GM19238 (cell line): ENCODE measurements at regions not wholly inside any gene's neighbourhood (a gene's known extent, or its start where the extent isn't known, plus 50 kb on each side); places are given as distances from the start of the nearest gene placed in this dataset.
"Not testable (repeated sequence)": the region's sequence is repeated elsewhere in the genome, so short reads cannot be mapped to it uniquely, and the experiment has no call there.

ENCODE experiments used
- DNase-seq: peaks from one replicate; pipeline ENCODE4 v3.0.0; 2011; ENCODE audit warnings: low spot score; ENCODE audit not compliant: insufficient read length

DNA sequence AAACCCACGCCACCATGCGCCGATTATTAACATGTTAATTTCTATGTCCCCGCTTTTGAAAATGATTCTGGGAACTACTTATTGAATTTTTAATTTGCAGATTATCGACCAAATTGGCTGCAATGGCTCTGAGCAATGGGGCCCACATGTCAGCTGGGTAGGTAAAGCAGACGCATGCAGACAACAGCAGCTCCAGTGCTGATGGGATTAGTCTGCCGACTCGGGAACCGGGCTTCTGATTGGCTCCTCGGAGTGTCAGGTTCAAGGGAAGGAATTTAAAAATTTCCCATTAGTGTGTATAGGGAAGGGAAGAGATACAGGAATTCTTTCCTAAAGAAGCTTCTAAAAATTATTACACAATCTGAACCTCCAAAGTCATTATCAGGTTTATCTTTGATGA lies 77.4 kb upstream of the PPARGC1A start:
- no peak for DNase-seq

DNA sequence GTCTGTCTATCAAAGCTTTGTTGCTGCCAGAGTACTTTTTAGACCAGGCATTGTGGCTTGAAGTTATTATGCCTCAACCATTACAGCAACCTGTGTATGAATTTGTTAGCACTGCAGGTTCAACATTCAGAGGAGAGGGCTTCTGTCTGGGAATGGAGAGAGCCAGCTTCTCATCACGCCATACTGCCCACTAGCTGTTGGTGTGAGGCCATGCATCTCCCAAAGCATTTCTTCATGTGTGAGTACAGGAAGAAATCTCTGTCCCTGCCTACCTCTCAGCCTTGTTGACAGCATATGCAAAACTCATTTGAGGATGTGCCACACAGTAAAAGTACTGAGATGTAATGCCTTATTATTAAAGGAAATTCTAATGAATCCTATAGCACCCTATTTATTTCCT lies 76.9 kb upstream of the PPARGC1A start:
- no peak for DNase-seq

DNA sequence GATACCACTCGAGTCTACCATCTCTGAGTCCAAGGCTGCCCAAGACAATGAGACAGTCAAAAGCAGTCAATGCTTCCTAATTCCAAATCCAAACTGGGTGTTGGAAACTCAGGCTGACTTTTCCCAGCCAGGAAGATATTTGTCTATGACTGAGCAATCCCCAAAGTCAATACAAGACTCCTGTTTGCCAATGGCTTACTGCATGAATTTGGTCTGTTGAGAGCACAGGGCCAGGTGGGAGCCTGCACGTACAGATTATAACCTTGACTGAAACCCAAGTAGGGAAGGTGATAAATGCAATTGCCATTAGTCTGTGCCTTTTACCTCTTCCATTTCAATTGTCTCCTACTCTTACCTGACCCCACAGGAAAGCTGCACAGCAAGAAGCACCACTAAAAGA lies 72.6 kb upstream of the PPARGC1A start:
- DNase-seq: no peak

DNA sequence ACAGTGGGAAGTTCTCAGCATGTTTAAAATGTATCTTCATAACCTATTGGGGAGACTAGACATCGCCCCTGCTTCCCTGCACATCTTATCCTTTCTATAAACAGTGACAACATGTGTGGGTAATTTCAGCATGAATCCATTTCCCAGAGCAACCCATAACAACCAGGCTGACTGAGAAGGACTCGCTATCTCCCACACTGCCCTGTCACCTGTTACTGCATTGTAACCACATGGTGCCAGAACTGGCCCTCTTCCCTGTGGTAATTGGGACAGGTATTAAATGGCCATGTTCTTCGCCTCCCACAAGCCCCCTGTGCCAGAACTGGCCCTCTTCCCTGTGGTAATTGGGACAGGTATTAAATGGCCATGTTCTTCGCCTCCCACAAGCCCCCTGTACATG lies 71.5 kb upstream of the PPARGC1A start:
- not testable (repeated sequence) for DNase-seq

DNA sequence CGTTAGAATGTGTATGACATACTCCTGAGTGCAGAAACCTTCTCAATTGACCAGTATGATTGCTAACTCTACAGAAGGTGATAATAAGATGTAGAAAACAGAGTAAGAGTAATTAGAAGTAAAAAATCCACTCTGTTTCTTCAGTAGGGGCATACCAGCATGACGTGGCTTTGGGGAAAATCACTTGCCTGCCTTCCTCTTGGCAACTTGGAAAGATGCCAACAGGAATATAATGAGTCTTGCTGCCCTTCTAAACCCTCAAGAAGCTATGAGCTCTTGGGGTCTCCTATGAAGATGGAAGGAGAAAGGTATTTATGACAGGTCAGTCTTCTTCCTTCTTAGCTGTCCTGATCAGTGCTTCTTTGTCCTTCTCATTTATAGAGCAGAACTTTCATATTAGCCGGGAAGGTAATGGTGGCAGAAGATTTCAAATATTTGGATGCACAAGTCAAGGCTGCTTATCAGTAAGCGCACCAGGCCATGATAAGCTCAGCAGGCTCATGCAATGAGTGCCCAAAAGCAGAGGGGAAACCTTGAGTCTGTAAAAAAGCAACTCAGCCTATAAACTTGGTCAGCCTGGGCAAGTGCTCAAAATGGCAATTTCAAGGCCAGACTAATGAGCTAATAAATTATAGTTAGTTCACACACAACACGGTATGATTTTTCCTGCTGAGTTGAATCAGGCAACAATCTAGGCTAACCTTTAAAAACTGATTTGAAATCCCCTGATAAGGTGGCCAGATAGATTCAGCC lies 69.7 kb upstream of the PPARGC1A start:
- no peak for DNase-seq

DNA sequence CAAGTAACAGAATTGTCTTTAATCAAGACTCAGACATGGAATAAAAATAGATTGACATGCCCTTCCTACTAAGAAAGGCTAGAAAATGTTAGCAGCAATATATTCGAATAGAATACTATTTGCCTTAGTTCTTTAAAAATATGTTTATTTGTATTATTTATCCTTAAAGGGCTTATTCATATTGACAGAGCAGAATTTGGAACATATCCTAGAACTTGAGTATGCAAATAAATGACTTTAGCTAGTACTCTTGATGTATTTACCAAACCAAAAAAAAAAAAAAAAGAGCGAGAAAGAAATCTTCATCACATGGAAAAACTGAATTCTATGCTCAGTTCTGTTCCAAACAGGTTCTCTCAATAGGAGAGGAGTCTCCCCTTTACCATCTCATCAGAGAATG lies 68.9 kb upstream of the PPARGC1A start:
- no peak for DNase-seq

DNA sequence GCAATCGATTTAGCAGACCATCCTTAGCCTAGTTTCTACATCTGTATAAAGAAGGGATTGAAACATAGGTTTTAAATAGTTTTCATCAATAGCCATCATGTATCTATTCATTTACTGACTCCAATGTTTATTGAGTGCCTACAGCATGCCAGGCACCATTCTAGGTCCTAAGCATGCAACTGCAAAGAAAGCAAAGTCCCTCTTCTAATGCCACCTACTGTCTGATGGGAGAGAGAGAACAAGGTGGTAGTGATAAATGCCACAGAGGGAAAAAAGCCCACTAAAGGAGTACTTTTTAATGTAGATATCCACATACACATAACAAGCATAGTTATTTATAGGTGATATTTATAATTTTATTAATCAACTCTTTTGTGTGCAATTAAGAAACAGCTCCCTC lies 67.6 kb upstream of the PPARGC1A start:
- DNase-seq: no peak

DNA sequence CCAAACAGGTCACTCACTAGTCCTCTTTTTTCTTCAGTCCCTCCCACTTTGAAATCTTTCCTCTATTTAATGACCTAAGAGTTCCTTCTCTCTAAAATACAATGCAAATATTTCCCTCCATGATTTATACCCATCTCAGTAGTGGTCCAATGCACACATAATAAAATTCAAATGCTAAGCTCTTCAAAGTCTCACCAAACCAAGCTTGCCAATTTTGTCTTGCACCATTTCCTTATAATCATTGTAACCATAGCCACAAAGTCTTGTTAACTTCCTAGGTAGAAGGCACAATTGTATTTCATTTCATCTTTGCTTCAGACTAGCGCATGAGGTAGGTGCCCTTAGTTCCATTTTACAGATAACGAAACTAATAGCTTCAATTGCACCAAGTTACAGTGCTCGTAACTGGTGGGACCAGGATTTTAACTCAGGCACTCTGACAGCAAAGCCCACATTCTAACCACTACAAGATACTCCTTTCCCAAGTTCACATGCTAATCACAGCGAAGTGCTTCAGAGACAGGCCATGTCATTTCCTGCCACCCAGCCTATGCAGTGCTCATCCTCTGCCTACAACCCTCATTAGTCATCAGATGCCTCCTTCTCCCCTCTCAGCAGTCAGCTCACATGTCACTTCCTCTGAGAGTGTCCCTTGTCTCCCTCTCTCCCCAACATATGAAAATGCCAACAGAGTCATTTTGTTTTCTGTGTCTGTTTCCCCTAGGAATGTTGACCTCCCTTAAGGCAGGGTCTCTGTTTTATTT lies 66.9 kb upstream of the PPARGC1A start:
- no peak for DNase-seq

DNA sequence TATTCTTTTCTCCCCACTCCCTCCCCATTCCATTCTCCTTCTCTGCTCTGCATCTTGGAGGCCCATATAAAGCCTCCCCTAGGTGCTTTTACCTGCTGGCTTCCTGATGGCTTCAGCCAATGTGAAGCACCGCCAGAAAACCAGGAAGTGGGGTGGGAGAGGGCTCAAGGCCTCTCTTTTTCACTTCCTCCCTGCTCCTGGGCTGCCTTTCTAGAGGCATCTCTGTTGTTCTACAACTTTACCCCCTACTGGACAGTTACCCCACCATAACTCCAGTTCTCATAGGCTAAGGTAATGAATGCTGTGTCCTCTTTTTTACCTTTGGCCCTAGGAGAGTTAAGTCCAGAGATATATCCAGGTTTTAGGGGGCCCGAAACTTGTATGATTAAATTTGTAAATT lies 62.4 kb upstream of the PPARGC1A start:
- DNase-seq: no peak

DNA sequence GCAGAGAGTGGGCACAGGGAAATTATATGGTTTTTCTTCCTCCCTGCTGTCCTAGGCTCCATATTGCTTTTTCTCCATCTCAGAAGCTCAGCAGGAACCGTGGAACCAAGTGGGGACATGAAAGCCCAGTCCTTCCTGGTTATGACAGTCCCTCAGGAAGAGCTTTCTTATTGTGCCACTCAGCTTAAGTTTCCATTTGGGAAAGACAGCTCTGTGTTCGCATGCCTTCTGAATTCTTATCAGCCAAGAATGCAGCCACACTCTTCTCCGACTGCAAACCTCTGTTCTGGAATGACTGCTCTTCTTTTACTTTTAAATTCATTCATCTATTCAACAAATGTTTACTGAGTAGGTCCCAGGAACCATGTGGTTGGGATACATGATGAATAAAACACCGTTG lies 58.0 kb upstream of the PPARGC1A start:
- DNase-seq: no peak

DNA sequence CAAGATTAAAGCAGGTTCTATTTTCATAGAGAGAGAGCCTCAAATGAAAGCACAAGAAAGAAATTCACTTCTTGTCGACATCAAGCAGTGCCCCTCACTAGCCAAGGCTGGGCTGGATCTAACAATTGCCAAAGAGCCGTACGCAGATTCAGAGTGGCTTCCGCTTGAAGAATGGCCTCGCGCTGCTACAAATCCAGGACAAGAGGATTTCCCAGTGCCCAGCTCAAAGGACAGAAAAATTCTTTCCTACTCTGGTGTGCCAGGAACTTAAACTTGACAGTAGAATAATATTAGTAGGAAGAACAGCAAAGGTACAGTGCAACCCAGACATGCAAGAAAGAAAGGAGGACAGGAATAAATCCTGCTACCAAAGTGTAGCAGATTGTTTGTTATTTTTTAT lies 56.5 kb upstream of the PPARGC1A start:
- no peak for DNase-seq

DNA sequence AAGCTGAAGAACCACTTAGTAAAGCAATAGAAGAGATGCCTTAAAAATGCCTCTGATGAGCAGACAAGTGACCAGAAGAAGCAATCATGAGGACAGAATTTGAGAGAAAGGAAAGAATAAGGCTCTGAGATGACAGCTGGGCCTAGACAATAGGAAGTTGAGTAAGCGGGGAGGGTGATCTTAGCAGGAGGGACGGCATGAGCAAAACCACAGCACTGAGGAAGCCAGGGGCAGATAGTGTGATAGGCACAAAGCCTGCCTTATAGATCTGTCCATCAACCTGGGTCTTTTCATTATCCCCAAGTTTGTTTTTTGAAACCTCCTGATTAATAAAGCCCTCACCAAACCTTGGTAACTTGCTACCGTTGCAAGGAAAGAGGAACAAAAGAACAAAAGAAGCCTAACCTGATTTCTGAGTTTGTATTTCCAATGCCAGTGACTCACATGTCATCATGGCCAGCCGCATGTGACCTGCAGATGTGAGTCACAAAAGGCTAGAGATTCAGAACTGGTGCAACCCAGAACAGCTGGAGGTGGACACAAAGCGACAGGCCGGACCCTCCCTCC lies 55.7 kb upstream of the PPARGC1A start:
- no peak for DNase-seq

DNA sequence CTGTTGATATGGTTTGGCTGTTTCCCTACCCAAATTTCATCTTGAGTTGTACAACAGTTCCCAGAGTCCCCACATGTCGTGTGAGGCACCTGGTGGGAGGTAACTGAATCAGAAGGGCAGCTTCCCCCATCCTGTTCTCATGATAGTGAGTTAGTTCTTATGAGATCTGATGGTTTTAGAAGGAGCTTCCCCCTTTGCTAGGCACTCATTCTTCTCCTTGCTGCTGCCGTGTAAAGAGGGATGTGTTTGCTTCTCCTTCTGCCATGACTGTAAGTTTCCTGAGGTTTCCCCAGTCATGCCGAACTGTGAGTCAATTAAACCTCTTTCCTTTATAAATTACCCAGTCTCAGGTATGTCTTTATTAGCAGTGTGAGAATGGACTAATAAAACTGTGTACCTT lies 54.7 kb upstream of the PPARGC1A start:
- DNase-seq: not testable (repeated sequence)

DNA sequence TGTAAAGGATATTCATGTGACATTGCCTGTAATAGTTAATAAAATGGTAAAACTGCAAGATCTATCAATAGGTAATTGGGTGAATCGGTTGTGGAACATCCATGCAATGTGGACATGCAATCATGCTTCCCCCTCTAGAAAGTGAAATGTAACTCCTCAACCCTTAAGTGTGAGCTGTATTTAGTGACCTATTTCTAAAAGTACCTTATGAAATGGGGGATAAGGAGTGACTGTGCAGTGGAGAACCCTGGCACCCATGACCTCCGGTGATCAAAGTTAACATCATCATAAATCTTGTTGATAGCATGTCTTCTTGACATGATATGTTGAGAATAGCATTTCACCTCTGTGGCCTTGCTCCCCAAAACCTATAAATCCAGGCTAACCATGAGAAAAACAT lies 53.6 kb upstream of the PPARGC1A start:
- no peak for DNase-seq

DNA sequence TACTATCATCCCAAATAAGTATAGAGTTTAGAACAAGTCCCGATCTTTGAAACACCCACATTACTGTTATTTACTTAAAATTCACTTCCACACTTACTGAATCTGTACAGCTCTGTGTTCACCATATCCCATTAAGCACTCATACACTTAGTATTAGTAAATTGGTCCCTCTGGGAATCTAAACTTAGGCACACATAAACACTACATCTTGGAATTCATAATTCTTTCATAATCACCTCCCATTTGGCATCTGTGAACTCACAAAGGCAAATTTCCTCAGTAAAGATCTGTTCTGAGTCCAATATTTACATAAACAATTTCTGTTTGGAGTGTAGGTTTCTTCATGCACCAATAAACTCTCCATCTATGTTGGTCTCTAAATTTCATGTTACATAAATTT lies 52.6 kb upstream of the PPARGC1A start:
- no peak for DNase-seq
